SK-N-SH (cell line): ENCODE measurements at regions not wholly inside any gene's neighbourhood (a gene's known extent, or its start where the extent isn't known, plus 50 kb on each side); places are given as distances from the start of the nearest gene placed in this dataset.

Experiments
- CTCF ChIA-PET: fragments of 300-600, 350-600 bp; formaldehyde crosslinking; extraction: SDS; loops from one replicate; lab custom pipeline; 2021; lab: Yijun Ruan, JAX
- POLR2A ChIA-PET: fragments of 350-600 bp; sonication (Branson Sonifier 250); formaldehyde crosslinking; extraction: SDS; loops from one replicate; lab custom pipeline; 2020; ENCODE audit warnings: antibody characterized with exemption, inconsistent platforms; lab: Yijun Ruan, JAX
- DNase-seq: peaks from one replicate; pipeline ENCODE4 v3.0.0; 2012
- H2AFZ ChIP-seq: fragments of 200-600 bp; sonication (generic); 2 replicates; pipeline ENCODE4 v1.8.1; 2016; ENCODE audit warnings: antibody characterized with exemption, mild to moderate bottlenecking, low read depth
- H3F3A ChIP-seq: fragments of 200-600 bp; sonication (generic); replicated peaks from 2 replicates; pipeline ENCODE3; 2016; ENCODE audit warnings: antibody characterized with exemption, mild to moderate bottlenecking; ENCODE audit not compliant: insufficient read depth
- H3K27ac ChIP-seq, 2 experiments: fragments of 200-500 bp in 1 of 2; fragments of 200-600 bp in 1 of 2; sonication (Bioruptor generic) in 1 of 2; sonication (generic), shearing (Covaris generic) in 1 of 2; 2 replicates each; pipeline versions ENCODE4 v1.5.1 to v1.6.1; 2014 to 2016; ENCODE audit warnings: low read depth in 2 of 2, inconsistent platforms in 1 of 2, low read length in 1 of 2, mild to moderate bottlenecking in 1 of 2, mixed read lengths in 1 of 2
- H3K27me3 ChIP-seq: fragments of 200-600 bp; sonication (generic), shearing (Covaris generic); 2 replicates; pipeline ENCODE4 v1.6.1; 2016; ENCODE audit warnings: mixed run types; ENCODE audit not compliant: insufficient read depth
- H3K36me3 ChIP-seq, 2 experiments: fragments of 200-500 bp in 1 of 2; fragments of 200-600 bp in 1 of 2; sonication (Bioruptor generic) in 1 of 2; sonication (generic) in 1 of 2; replicated peaks in 1 of 2; 2 replicates each; pipeline versions ENCODE3 to v1.5.1; 2014 to 2016; ENCODE audit warnings: low read length in 1 of 2, mild to moderate bottlenecking in 1 of 2; ENCODE audit not compliant: insufficient read depth in 2 of 2, control insufficient read depth in 1 of 2
- H3K4me1 ChIP-seq, 2 experiments: fragments of 200-500 bp in 1 of 2; fragments of 200-600 bp in 1 of 2; sonication (Bioruptor generic) in 1 of 2; sonication (generic), shearing (Covaris generic) in 1 of 2; 2 replicates each; pipeline versions ENCODE4 v1.5.1 to v1.6.1; 2014 to 2016; ENCODE audit warnings: low read depth in 1 of 2, low read length in 1 of 2, mixed run types in 1 of 2; ENCODE audit not compliant: insufficient read depth in 2 of 2, control insufficient read depth in 1 of 2
- H3K4me2 ChIP-seq: fragments of 200-600 bp; sonication (generic), shearing (Covaris generic); 2 replicates; pipeline ENCODE4 v1.6.1; 2017; ENCODE audit warnings: mixed run types
- H3K4me3 ChIP-seq, 2 experiments: fragments of 200-500 bp in 1 of 2; fragments of 200-600 bp in 1 of 2; sonication (Bioruptor generic) in 1 of 2; sonication (generic), shearing (Covaris generic) in 1 of 2; 2 replicates each; pipeline versions ENCODE4 v1.5.1 to v1.8.1; 2014 to 2016; ENCODE audit warnings: low read depth in 2 of 2, inconsistent platforms in 1 of 2, low read length in 1 of 2, mild to moderate bottlenecking in 1 of 2, mixed read lengths in 1 of 2, moderate library complexity in 1 of 2
- H3K79me2 ChIP-seq: fragments of 200-600 bp; sonication (generic); 2 replicates; pipeline ENCODE4 v1.8.1; 2017; ENCODE audit warnings: mild to moderate bottlenecking; ENCODE audit not compliant: insufficient read depth
- H3K9ac ChIP-seq: fragments of 200-600 bp; sonication (generic); 2 replicates; pipeline ENCODE4 v1.6.1; 2017; ENCODE audit warnings: mixed run types
- H3K9me2 ChIP-seq: fragments of 200-600 bp; sonication (generic); 2 replicates; pipeline ENCODE4 v1.6.1; 2017; ENCODE audit warnings: mixed run types
- H3K9me3 ChIP-seq: fragments of 200-600 bp; sonication (generic); 2 replicates; pipeline ENCODE4 v1.6.1; 2017; ENCODE audit warnings: mixed run types, mild to moderate bottlenecking, moderate library complexity
- H4K20me1 ChIP-seq: fragments of 200-600 bp; sonication (generic); 2 replicates; pipeline ENCODE4 v1.6.1; 2017; ENCODE audit warnings: mild to moderate bottlenecking, mixed run types; ENCODE audit not compliant: insufficient read depth
- CHD2 ChIP-seq: fragments of 150-350 bp; IDR thresholded peaks from 2 replicates; pipeline ENCODE4 v1.6.1; 2018; ENCODE audit warnings: low read length; ENCODE audit not compliant: partially characterized antibody
- ELF1 ChIP-seq: IDR thresholded peaks from 2 replicates; pipeline ENCODE4 v1.4.0; 2012
- EP300 ChIP-seq, 2 experiments: IDR thresholded peaks; 2 replicates each; pipeline versions ENCODE4 v1.4.0 to v1.6.1; 2012; ENCODE audit warnings: borderline replicate concordance in 1 of 2, low read depth in 1 of 2, low read length in 1 of 2
- FOSL2 ChIP-seq: IDR thresholded peaks from 2 replicates; pipeline ENCODE4 v1.4.0; 2012; ENCODE audit warnings: low read depth, mild to moderate bottlenecking, moderate library complexity, borderline replicate concordance
- GATA2 ChIP-seq: sonication (generic); formaldehyde crosslinking; IDR thresholded peaks from 2 replicates; pipeline ENCODE4 v1.5.0; 2020; ENCODE audit warnings: mild to moderate bottlenecking, missing genetic modification reagents
- JUND ChIP-seq: IDR thresholded peaks from 2 replicates; pipeline ENCODE4 v1.4.0; 2012
- NFIC ChIP-seq: IDR thresholded peaks from 2 replicates; pipeline ENCODE4 v1.4.0; 2012; ENCODE audit warnings: borderline replicate concordance
- RAD21 ChIP-seq: IDR thresholded peaks from 2 replicates; pipeline ENCODE4 v1.6.1; 2012; ENCODE audit warnings: mild to moderate bottlenecking, low read length
- SIN3A ChIP-seq: IDR thresholded peaks from 2 replicates; pipeline ENCODE4 v1.6.1; 2012; ENCODE audit warnings: low read depth, mild to moderate bottlenecking, low read length, moderate library complexity, borderline replicate concordance
- TCF12 ChIP-seq: IDR thresholded peaks from 2 replicates; pipeline ENCODE4 v1.4.0; 2012
- WGBS: methylation state at CpG from one replicate; pipeline ENCODE4 v1.1.6; 2017; ENCODE audit warnings: low lambda C conversion rate; 5-methylcytosine and 5-hydroxymethylcytosine counted together
- TF ChIP-seq, protein P1 (sequence below): IDR thresholded peaks from 2 replicates; pipeline ENCODE4 v1.6.1; 2012; ENCODE audit warnings: mild to moderate bottlenecking, low read depth, low read length, moderate library complexity
- TF ChIP-seq, protein P2 (sequence below): fragments of 150-350 bp; IDR thresholded peaks from 2 replicates; pipeline ENCODE4 v1.6.1; 2016; ENCODE audit warnings: mild to moderate bottlenecking, low read depth, low read length
- TF ChIP-seq, protein P3 (sequence below): fragments of 150-350 bp; IDR thresholded peaks from 2 replicates; pipeline ENCODE4 v1.6.1; 2017; ENCODE audit warnings: antibody characterized with exemption, low read length, low read depth, borderline replicate concordance

DNA sequence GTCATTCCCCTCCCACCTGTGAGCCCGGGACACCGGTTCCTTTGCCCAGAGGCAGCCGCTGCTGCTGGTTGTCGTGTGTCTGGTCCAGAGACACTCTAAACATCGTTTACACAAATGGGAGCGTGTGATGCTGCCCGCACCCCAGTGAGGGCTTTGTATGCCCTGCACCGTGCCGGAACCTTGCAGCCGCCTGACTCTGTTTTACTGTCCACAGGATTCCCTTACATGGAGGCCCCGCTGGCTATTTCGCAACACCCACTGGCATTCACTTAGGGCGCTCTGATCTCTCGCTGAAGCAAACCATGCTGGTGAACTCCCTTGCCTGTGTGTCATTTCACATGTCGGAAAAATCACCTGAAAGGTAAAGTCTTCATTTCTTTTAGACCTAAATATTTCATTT, 100.8 kb upstream of the SLC6A6 start:
- Histone ChIP-seq H2AFZ (no peak overlapping the region), H4K20me1 (no peaks in the 10 kb centered on the region), H3K27ac (no peak overlapping the region), H3K9me3 (no peaks in the 10 kb centered on the region), H3K9ac (no peak overlapping the region), H3K4me3 (no peak overlapping the region), H3K4me2 (no peak overlapping the region), H3K9me2 (no peaks in the 10 kb centered on the region), H3K36me3 (no peaks in the 10 kb centered on the region), H3F3A (no peaks in the 10 kb centered on the region), H3K4me1 (peaks cover 0 to 7% of the 10 kb centered on the region in 2 experiments; a peak in 1 of 4 replicates), H3K27me3 (no peaks in the 10 kb centered on the region; the same call in 1 of the 2 replicates), H3K79me2 (no peaks in the 10 kb centered on the region)
- ChIA-PET CTCF (no interaction called here), POLR2A (no interaction called here)
- TF ChIP-seq, protein P1, sequence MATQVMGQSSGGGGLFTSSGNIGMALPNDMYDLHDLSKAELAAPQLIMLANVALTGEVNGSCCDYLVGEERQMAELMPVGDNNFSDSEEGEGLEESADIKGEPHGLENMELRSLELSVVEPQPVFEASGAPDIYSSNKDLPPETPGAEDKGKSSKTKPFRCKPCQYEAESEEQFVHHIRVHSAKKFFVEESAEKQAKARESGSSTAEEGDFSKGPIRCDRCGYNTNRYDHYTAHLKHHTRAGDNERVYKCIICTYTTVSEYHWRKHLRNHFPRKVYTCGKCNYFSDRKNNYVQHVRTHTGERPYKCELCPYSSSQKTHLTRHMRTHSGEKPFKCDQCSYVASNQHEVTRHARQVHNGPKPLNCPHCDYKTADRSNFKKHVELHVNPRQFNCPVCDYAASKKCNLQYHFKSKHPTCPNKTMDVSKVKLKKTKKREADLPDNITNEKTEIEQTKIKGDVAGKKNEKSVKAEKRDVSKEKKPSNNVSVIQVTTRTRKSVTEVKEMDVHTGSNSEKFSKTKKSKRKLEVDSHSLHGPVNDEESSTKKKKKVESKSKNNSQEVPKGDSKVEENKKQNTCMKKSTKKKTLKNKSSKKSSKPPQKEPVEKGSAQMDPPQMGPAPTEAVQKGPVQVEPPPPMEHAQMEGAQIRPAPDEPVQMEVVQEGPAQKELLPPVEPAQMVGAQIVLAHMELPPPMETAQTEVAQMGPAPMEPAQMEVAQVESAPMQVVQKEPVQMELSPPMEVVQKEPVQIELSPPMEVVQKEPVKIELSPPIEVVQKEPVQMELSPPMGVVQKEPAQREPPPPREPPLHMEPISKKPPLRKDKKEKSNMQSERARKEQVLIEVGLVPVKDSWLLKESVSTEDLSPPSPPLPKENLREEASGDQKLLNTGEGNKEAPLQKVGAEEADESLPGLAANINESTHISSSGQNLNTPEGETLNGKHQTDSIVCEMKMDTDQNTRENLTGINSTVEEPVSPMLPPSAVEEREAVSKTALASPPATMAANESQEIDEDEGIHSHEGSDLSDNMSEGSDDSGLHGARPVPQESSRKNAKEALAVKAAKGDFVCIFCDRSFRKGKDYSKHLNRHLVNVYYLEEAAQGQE, result no peak
- TF ChIP-seq, protein P2, sequence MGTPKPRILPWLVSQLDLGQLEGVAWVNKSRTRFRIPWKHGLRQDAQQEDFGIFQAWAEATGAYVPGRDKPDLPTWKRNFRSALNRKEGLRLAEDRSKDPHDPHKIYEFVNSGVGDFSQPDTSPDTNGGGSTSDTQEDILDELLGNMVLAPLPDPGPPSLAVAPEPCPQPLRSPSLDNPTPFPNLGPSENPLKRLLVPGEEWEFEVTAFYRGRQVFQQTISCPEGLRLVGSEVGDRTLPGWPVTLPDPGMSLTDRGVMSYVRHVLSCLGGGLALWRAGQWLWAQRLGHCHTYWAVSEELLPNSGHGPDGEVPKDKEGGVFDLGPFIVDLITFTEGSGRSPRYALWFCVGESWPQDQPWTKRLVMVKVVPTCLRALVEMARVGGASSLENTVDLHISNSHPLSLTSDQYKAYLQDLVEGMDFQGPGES, result no peak
- TF ChIP-seq, protein P3, sequence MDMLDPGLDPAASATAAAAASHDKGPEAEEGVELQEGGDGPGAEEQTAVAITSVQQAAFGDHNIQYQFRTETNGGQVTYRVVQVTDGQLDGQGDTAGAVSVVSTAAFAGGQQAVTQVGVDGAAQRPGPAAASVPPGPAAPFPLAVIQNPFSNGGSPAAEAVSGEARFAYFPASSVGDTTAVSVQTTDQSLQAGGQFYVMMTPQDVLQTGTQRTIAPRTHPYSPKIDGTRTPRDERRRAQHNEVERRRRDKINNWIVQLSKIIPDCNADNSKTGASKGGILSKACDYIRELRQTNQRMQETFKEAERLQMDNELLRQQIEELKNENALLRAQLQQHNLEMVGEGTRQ, result no peak
- TF ChIP-seq FOSL2 (no peak), TCF12 (no peak), CHD2 (no peak), GATA2 (CRISPR knock-in tag) (no peak), NFIC (no peak), JUND (no peak), EP300 (IDR thresholded peaks at IDR 0.05; ENCODE audit: borderline replicate concordance in 1 of 2, low read depth in 1 of 2, low read length in 1 of 2) (no peak), SIN3A (no peak), RAD21 (no peak), ELF1 (no peak)
- WGBS, result 73% methylated on average over 15 of the region's 15 CpGs
- DNase-seq, result no peak
